PFSK-1 (cell line): ENCODE measurements at regions not wholly inside any gene's neighbourhood (a gene's known extent, or its start where the extent isn't known, plus 50 kb on each side); places are given as distances from the start of the nearest gene placed in this dataset.

Experiments
- FOXP2 ChIP-seq: optimal IDR thresholded peaks from 2 replicates; pipeline ENCODE3; 2011; ENCODE audit warnings: borderline replicate concordance, control low read depth, inconsistent platforms; ENCODE audit not compliant: insufficient read depth; ENCODE audit errors: extremely low read length, extremely low read depth
- POLR2AphosphoS5 ChIP-seq: IDR thresholded peaks from 2 replicates; pipeline ENCODE4 v1.6.1; 2012; ENCODE audit warnings: low read depth, mild to moderate bottlenecking, control low read depth, low read length, moderate library complexity
- SIN3A ChIP-seq: IDR thresholded peaks from 2 replicates; pipeline ENCODE4 v1.6.1; 2012; ENCODE audit warnings: mild to moderate bottlenecking, low read length, moderate library complexity, borderline replicate concordance; ENCODE audit not compliant: insufficient read depth
- TAF1 ChIP-seq: IDR thresholded peaks from 2 replicates; pipeline ENCODE4 v1.6.1; 2012; ENCODE audit warnings: low read length, control low read depth, borderline replicate concordance; ENCODE audit not compliant: insufficient read depth
- TF ChIP-seq, protein P1 (sequence below), 2 experiments: IDR thresholded peaks; 2 replicates each; pipeline versions ENCODE4 v1.6.1 to v1.8.0; 2011 to 2012; ENCODE audit warnings: low read depth in 2 of 2, low read length in 2 of 2, control low read depth in 1 of 2, inconsistent platforms in 1 of 2, mild to moderate bottlenecking in 1 of 2, moderate library complexity in 1 of 2; ENCODE audit not compliant: insufficient read depth in 1 of 2

DNA sequence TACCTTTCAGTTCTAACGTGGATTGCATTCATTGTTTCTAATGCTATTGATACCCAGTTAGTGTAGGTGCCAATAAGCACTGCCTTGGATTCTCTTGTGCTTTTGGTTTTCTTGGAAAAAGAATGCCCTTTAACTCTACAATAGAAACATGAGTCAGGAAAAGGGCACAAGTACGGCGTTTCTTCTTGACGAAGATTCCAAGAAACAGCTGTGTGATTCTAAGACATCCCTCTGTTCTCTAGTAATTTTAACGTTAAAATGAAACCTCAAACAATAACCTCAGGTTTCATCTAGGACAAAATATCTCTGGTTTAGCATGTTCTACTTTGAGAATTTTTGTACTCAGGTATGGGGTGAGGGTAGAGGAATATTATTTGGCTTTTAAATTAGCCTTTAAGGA is 540.5 kb upstream of the ATP11B start:
- no peak for TF ChIP-seq POLR2AphosphoS5
- TF ChIP-seq, protein P1, sequence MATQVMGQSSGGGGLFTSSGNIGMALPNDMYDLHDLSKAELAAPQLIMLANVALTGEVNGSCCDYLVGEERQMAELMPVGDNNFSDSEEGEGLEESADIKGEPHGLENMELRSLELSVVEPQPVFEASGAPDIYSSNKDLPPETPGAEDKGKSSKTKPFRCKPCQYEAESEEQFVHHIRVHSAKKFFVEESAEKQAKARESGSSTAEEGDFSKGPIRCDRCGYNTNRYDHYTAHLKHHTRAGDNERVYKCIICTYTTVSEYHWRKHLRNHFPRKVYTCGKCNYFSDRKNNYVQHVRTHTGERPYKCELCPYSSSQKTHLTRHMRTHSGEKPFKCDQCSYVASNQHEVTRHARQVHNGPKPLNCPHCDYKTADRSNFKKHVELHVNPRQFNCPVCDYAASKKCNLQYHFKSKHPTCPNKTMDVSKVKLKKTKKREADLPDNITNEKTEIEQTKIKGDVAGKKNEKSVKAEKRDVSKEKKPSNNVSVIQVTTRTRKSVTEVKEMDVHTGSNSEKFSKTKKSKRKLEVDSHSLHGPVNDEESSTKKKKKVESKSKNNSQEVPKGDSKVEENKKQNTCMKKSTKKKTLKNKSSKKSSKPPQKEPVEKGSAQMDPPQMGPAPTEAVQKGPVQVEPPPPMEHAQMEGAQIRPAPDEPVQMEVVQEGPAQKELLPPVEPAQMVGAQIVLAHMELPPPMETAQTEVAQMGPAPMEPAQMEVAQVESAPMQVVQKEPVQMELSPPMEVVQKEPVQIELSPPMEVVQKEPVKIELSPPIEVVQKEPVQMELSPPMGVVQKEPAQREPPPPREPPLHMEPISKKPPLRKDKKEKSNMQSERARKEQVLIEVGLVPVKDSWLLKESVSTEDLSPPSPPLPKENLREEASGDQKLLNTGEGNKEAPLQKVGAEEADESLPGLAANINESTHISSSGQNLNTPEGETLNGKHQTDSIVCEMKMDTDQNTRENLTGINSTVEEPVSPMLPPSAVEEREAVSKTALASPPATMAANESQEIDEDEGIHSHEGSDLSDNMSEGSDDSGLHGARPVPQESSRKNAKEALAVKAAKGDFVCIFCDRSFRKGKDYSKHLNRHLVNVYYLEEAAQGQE (IDR thresholded peaks at IDR 0.05; ENCODE audit: insufficient read depth in 1 of 2, low read depth in 2 of 2, low read length in 2 of 2) = no peak
- no peak for TF ChIP-seq FOXP2
- no peak for TF ChIP-seq TAF1
- no peak for TF ChIP-seq SIN3A

- TF ChIP-seq FOXP2 = no peak
- no peak for TF ChIP-seq TAF1
- TF ChIP-seq POLR2AphosphoS5 = no peak
- no peak for TF ChIP-seq SIN3A
- TF ChIP-seq, protein P1 (IDR thresholded peaks at IDR 0.05; ENCODE audit: insufficient read depth in 1 of 2, low read depth in 2 of 2, low read length in 2 of 2) = no peak
Observed at GRCh38 chr3:182255158-182255557, 538.1 kb upstream of the ATP11B start.

DNA sequence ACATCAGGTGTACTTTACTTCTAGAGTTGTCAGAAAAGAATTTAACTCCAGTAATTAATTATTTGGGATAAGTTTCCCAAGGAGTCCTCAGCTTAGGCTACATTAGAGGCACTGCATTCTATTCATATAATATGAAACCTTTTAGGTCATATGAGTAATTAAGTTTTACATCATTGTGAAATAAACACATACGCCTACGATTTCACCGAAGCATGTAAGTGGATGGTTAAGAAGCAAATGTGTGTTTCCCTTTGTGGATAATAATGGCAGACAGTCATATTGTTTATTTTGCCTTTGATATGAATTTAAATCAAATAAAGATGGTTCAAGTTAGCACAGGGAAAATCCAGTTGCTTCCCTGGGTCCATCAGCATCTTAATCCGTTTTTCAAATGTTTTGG is 535.9 kb upstream of the ATP11B start:
- TF ChIP-seq, protein P1 (IDR thresholded peaks at IDR 0.05; ENCODE audit: insufficient read depth in 1 of 2, low read depth in 2 of 2, low read length in 2 of 2) = no peak
- TF ChIP-seq FOXP2 = no peak
- no peak for TF ChIP-seq POLR2AphosphoS5
- no peak for TF ChIP-seq SIN3A

- TF ChIP-seq FOXP2 = no peak
- no peak for TF ChIP-seq SIN3A
- TF ChIP-seq, protein P1 (IDR thresholded peaks at IDR 0.05; ENCODE audit: insufficient read depth in 1 of 2, low read depth in 2 of 2, low read length in 2 of 2) = no peak
- no peak for TF ChIP-seq POLR2AphosphoS5
- TF ChIP-seq TAF1 = no peak
Observed at GRCh38 chr3:182258538-182259177, 534.6 kb upstream of the ATP11B start.

DNA sequence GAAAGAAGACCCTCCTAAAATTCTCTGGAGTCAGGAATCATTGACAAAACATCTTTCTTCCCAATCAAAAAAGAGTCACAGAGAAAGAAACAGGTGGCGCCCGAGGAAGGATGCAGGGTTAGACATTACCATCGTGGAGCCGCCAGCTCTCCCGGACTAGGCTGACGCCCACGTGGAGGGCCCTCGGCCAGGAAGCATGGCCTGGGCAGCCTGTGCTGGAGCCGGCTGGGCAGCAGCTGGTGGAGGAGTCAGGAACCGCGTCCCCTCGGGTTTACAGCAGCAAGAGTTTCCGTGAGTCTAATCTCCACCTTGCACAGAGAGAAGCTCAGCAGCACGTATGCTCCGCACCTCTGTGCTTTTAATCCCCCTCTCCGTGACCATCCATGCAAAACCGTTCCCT is 533.7 kb upstream of the ATP11B start:
- no peak for TF ChIP-seq POLR2AphosphoS5
- TF ChIP-seq TAF1 = no peak
- TF ChIP-seq SIN3A = no peak
- TF ChIP-seq FOXP2 = no peak
- TF ChIP-seq, protein P1 (IDR thresholded peaks at IDR 0.05; ENCODE audit: insufficient read depth in 1 of 2, low read depth in 2 of 2, low read length in 2 of 2) = no peak
